HepG2 (cell line): ENCODE measurements at regions not wholly inside any gene's neighbourhood (a gene's known extent, or its start where the extent isn't known, plus 50 kb on each side); places are given as distances from the start of the nearest gene placed in this dataset.

Source experiments
- ATAC-seq: fragments of 200-7000 bp; cut with Tn5 transposase; 3 replicates; pipeline ENCODE4 v1.9.1; 2020; ENCODE audit warnings: mild to moderate bottlenecking, moderate library complexity
- BruUV-seq: library from RNA; stranded (reverse); fragments of 400-500 nt; replicated peaks from 2 replicates; lab custom pipeline; 2021; lab: Mats Ljungman, UMichigan
- CTCF ChIA-PET: fragments of 300-600 bp; formaldehyde crosslinking; extraction: SDS; loops from one replicate; lab custom pipeline; 2021; ENCODE audit warnings: low total read pairs, inconsistent platforms, low intra/inter-chr PET ratio; lab: Yijun Ruan, JAX
- POLR2A ChIA-PET: fragments of 350-600 bp; sonication (Branson Sonifier 250); formaldehyde crosslinking; loops from one replicate; lab custom pipeline; 2020; ENCODE audit warnings: antibody characterized with exemption, inconsistent platforms; lab: Yijun Ruan, JAX
- DNase-seq: peaks from one replicate; pipeline ENCODE4 v3.0.0-alpha.2; 2015; ENCODE audit warnings: low spot score
- FAIRE-seq: peaks from 3 replicates; lab custom pipeline; 2011; peaks lifted over from hg19 to GRCh38; lab: Jason Lieb, UNC
- H2AFZ ChIP-seq: one replicate; pipeline ENCODE4 v1.6.1; 2011; ENCODE audit warnings: low read length, inconsistent platforms
- H3K27ac ChIP-seq: fragments of 300-600 bp; 3 replicates; pipeline ENCODE4 v1.8.0; 2011; ENCODE audit warnings: mixed run types, mild to moderate bottlenecking, mixed read lengths, low read length, inconsistent platforms; ENCODE audit not compliant: insufficient read depth; ENCODE audit errors: extremely low read length
- H3K27me3 ChIP-seq, 2 experiments: fragments of 200-600 bp in 1 of 2; 2 replicates in 1 of 2; 3 replicates in 1 of 2; pipeline versions ENCODE4 v1.6.0 to v1.8.0; 2011; ENCODE audit warnings: low read length in 2 of 2, mild to moderate bottlenecking in 2 of 2, moderate library complexity in 2 of 2, inconsistent platforms in 1 of 2; ENCODE audit not compliant: insufficient read depth in 2 of 2, control insufficient read depth in 1 of 2
- H3K36me3 ChIP-seq, 2 experiments: fragments of 200-600 bp in 1 of 2; replicated peaks in 1 of 2; 2 replicates in 1 of 2; 3 replicates in 1 of 2; pipeline versions ENCODE4 v1.5.1 to v1.8.0; 2011; ENCODE audit warnings: low read length in 2 of 2, inconsistent platforms in 1 of 2; ENCODE audit not compliant: insufficient read depth in 2 of 2, control insufficient read depth in 1 of 2
- H3K4me1 ChIP-seq: 2 replicates; pipeline ENCODE4 v1.5.1; 2012; ENCODE audit warnings: low read length, inconsistent platforms; ENCODE audit not compliant: insufficient read depth
- H3K4me2 ChIP-seq: 2 replicates; pipeline ENCODE4 v1.6.0; 2011; ENCODE audit warnings: low read depth, low read length, inconsistent platforms
- H3K4me3 ChIP-seq, 3 experiments: fragments of 200-600 bp in 1 of 3; sonication (generic), shearing (Covaris generic) in 1 of 3; replicated peaks in 1 of 3; 2 replicates each; pipeline ENCODE4 v1.5.1; 2011 to 2016; ENCODE audit warnings: low read length in 3 of 3, inconsistent platforms in 2 of 3, low read depth in 2 of 3, mild to moderate bottlenecking in 2 of 3, control low read depth in 1 of 3, mixed read lengths in 1 of 3; ENCODE audit not compliant: insufficient read depth in 1 of 3
- H3K79me2 ChIP-seq: one replicate; pipeline ENCODE4 v1.6.1; 2011; ENCODE audit warnings: low read length, inconsistent platforms; ENCODE audit not compliant: insufficient read depth
- H3K9ac ChIP-seq: 2 replicates; pipeline ENCODE4 v1.6.0; 2011; ENCODE audit warnings: mild to moderate bottlenecking, low read depth, low read length, inconsistent platforms; ENCODE audit not compliant: insufficient read depth
- H3K9me3 ChIP-seq: 2 replicates; pipeline ENCODE4 v1.5.1; 2012; ENCODE audit warnings: mild to moderate bottlenecking, low read length
- H4K20me1 ChIP-seq: 2 replicates; pipeline ENCODE4 v1.6.0; 2011; ENCODE audit warnings: inconsistent platforms, mild to moderate bottlenecking, low read length, moderate library complexity; ENCODE audit not compliant: insufficient read depth
- CENPX ChIP-seq: sonication (generic); formaldehyde crosslinking; IDR thresholded peaks from 2 replicates; pipeline ENCODE4 v1.9.0; 2021; ENCODE audit warnings: mild to moderate bottlenecking, missing genetic modification reagents, moderate library complexity
- JUN ChIP-seq: sonication (generic); formaldehyde crosslinking; IDR thresholded peaks from 2 replicates; pipeline ENCODE4 v1.4.0; 2020; ENCODE audit warnings: mild to moderate bottlenecking, missing genetic modification reagents
- KLF6 ChIP-seq: IDR thresholded peaks from 2 replicates; pipeline ENCODE4 v1.8.0; 2016; ENCODE audit warnings: missing biosample characterization, missing genetic modification reagents
- MED8 ChIP-seq: sonication (generic); formaldehyde crosslinking; IDR thresholded peaks from 2 replicates; pipeline ENCODE4 v1.8.1; 2023; ENCODE audit warnings: mild to moderate bottlenecking, missing genetic modification reagents; ENCODE audit not compliant: insufficient replicate concordance
- NFATC3 ChIP-seq: sonication (generic); formaldehyde crosslinking; IDR thresholded peaks from 2 replicates; pipeline ENCODE4 v1.5.1; 2020; ENCODE audit warnings: mild to moderate bottlenecking, missing genetic modification reagents
- NFIB ChIP-seq: sonication (generic); formaldehyde crosslinking; IDR thresholded peaks from 2 replicates; pipeline ENCODE4 v1.9.0; 2021; ENCODE audit warnings: missing genetic modification reagents, mild to moderate bottlenecking, borderline replicate concordance
- RBM39 ChIP-seq: fragments of 200-400 bp; formaldehyde crosslinking; IDR thresholded peaks from one replicate; pipeline ENCODE4 v1.6.1; 2018; ENCODE audit warnings: antibody characterized with exemption, mild to moderate bottlenecking, low read depth, low read length; ENCODE audit not compliant: poor library complexity, severe bottlenecking
- RNF2 ChIP-seq: fragments of 450-650 bp; conservative IDR thresholded peaks from 2 replicates; pipeline ENCODE4 v1.6.1; 2016; ENCODE audit warnings: low read depth
- SMAD3 ChIP-seq: sonication (generic); formaldehyde crosslinking; IDR thresholded peaks from 2 replicates; pipeline ENCODE4 v1.4.0; 2020; ENCODE audit warnings: missing genetic modification reagents
- SNRNP70 ChIP-seq: fragments of 200-400 bp; formaldehyde crosslinking; IDR thresholded peaks from 2 replicates; pipeline ENCODE4 v1.6.1; 2017; ENCODE audit warnings: mild to moderate bottlenecking, low read depth, low read length, moderate library complexity
- ZFX ChIP-seq: sonication (generic); formaldehyde crosslinking; IDR thresholded peaks from 2 replicates; pipeline ENCODE4 v1.4.0; 2020; ENCODE audit warnings: mild to moderate bottlenecking, low read depth, missing genetic modification reagents, moderate library complexity
- ZNF773 ChIP-seq: sonication (generic); formaldehyde crosslinking; IDR thresholded peaks from 2 replicates; pipeline ENCODE4 v1.4.0; 2020; ENCODE audit warnings: missing genetic modification reagents, borderline replicate concordance
- WGBS: methylation state at CpG from one replicate; pipeline ENCODE4 v1.1.6; 2017; ENCODE audit warnings: low lambda C conversion rate; 5-methylcytosine and 5-hydroxymethylcytosine counted together
- in situ Hi-C: cut with HindIII; loops from 2 replicates; pipeline ENCODE4 v1.10.0; 2017; ENCODE audit warnings: low pct_unique_long_range_greater_than_20kb; ENCODE audit not compliant: extremely low pct_ligation_motif_present
- intact Hi-C: fragments of 100-400 bp; cut with micrococcal nuclease; formaldehyde crosslinking; loops from one replicate; pipeline ENCODE4 v1.10.0; 2022; ENCODE audit not compliant: unreplicated experiment
- TF ChIP-seq, protein P1 (sequence below): sonication (generic); formaldehyde crosslinking; IDR thresholded peaks from 2 replicates; pipeline ENCODE4 v1.4.0; 2020; ENCODE audit warnings: missing genetic modification reagents
- TF ChIP-seq, protein P2 (sequence below): sonication (generic); formaldehyde crosslinking; IDR thresholded peaks from 2 replicates; pipeline ENCODE4 v1.5.0; 2020; ENCODE audit warnings: mild to moderate bottlenecking, missing genetic modification reagents, borderline replicate concordance

DNA sequence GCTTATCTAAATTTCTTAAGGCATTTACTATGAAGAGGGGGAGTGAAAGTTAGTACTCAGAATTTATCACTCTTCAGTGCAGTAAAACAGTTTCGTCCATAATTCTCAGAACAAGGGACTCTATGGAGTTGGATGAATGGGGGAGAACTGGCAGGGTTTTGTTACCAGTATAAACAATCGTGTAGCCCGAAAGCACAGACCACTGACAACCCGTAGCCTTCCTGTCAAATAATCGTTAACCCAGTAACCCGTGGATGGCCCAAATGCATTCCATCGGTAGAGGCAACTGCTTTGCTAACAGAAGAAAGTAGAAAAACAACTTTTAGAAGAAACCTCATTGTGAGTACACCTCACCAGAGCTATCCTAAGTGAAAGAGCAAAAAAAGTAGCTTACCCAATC lies 583.9 kb downstream of the NXPH1 start:
- Histone ChIP-seq H3K4me1 (no peaks in the 10 kb centered on the region), H3K36me3 (no peaks in the 10 kb centered on the region), H3K27ac (no peak overlapping the region), H3K79me2 (no peaks in the 10 kb centered on the region), H3K27me3 (no peaks in the 10 kb centered on the region), H3K4me3 (no peak overlapping the region), H3K9ac (no peak overlapping the region), H3K4me2 (no peak overlapping the region), H2AFZ (no peak overlapping the region), H4K20me1 (no peaks in the 10 kb centered on the region), H3K9me3 (peaks cover 49% of the 10 kb centered on the region)
- ChIA-PET CTCF (no interaction called here), POLR2A (no interaction called here)
- FAIRE-seq (no peak), DNase-seq (no peak), ATAC-seq (no peak)
- in situ Hi-C loops: no loop called here
- intact Hi-C loops: no loop called here
- WGBS: 24% methylated on average over 7 of the region's 7 CpGs
- TF ChIP-seq RBM39 (no peak), KLF6 (CRISPR knock-in tag) (no peak), MED8 (CRISPR knock-in tag) (no peak), ZNF773 (no peak), CENPX (CRISPR knock-in tag) (no peak), JUN (CRISPR knock-in tag) (no peak), RNF2 (no peak), SNRNP70 (no peak), NFIB (CRISPR knock-in tag) (no peak), SMAD3 (CRISPR knock-in tag) (no peak), NFATC3 (no peak), ZFX (CRISPR knock-in tag) (no peak)
- TF ChIP-seq, protein P1, sequence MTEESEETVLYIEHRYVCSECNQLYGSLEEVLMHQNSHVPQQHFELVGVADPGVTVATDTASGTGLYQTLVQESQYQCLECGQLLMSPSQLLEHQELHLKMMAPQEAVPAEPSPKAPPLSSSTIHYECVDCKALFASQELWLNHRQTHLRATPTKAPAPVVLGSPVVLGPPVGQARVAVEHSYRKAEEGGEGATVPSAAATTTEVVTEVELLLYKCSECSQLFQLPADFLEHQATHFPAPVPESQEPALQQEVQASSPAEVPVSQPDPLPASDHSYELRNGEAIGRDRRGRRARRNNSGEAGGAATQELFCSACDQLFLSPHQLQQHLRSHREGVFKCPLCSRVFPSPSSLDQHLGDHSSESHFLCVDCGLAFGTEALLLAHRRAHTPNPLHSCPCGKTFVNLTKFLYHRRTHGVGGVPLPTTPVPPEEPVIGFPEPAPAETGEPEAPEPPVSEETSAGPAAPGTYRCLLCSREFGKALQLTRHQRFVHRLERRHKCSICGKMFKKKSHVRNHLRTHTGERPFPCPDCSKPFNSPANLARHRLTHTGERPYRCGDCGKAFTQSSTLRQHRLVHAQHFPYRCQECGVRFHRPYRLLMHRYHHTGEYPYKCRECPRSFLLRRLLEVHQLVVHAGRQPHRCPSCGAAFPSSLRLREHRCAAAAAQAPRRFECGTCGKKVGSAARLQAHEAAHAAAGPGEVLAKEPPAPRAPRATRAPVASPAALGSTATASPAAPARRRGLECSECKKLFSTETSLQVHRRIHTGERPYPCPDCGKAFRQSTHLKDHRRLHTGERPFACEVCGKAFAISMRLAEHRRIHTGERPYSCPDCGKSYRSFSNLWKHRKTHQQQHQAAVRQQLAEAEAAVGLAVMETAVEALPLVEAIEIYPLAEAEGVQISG (CRISPR knock-in tag): no peak
- TF ChIP-seq, protein P2, sequence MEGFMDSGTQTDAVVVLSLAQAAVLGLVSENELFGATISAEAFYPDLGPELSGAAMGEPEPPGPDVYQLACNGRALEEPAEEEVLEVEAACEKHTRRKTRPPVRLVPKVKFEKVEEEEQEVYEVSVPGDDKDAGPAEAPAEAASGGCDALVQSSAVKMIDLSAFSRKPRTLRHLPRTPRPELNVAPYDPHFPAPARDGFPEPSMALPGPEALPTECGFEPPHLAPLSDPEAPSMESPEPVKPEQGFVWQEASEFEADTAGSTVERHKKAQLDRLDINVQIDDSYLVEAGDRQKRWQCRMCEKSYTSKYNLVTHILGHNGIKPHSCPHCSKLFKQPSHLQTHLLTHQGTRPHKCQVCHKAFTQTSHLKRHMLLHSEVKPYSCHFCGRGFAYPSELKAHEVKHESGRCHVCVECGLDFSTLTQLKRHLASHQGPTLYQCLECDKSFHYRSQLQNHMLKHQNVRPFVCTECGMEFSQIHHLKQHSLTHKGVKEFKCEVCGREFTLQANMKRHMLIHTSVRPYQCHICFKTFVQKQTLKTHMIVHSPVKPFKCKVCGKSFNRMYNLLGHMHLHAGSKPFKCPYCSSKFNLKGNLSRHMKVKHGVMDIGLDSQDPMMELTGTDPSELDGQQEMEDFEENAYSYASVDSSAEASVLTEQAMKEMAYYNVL (CRISPR knock-in tag): no peak
- no TSS peak for BruUV-seq
